ENCODE measurements at regions not wholly inside any gene's neighbourhood (a gene's known extent, or its start where the extent isn't known, plus 50 kb on each side); places are given as distances from the start of the nearest gene placed in this dataset.
"Not testable (repeated sequence)": the region's sequence is repeated elsewhere in the genome, so short reads cannot be mapped to it uniquely, and the experiment has no call there.

DNA sequence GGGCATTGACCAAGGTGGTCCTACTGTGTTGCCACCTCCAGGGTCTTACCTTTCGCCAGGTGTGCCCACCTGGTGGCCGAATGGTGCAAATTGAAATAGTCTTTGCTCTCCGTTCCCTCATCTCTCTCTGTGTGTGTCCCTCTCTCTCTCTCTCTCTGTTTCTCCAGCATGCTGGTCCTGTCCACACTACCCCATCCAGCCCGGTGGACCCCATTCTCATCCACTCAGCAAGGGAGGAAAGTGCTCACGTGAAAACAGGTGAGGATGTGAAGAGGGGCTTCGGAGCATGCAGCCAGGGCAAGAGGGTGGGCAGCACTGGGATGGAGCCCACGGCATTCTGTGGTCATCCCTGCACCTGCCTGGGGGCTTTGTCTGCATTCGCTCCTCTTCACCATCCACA lies 150.1 kb downstream of the CRLF2 start:
- no peak for DNase-seq (ENCODE audit: low read depth)
- in situ Hi-C loops (cut with HindIII; ENCODE audit: low sequenced_read_pairs) = no loop called here
- no peak overlapping the region for H3K4me3 ChIP-seq (ENCODE audit: low read depth, low read length)
- TF ChIP-seq CTCF (IDR thresholded peaks at IDR 0.05; ENCODE audit: low read depth, low read length, missing control alignments) = no peak

- no peak overlapping the region for H3K4me3 ChIP-seq (ENCODE audit: low read depth, low read length)
- in situ Hi-C loops (cut with HindIII; ENCODE audit: low sequenced_read_pairs) = no loop called here
- no peak for TF ChIP-seq CTCF (IDR thresholded peaks at IDR 0.05; ENCODE audit: low read depth, low read length, missing control alignments)
- DNase-seq (ENCODE audit: low read depth) = no peak
Observed at GRCh38 chrX:1060562-1060960, 151.9 kb downstream of the CRLF2 start.

- in situ Hi-C loops (cut with HindIII; ENCODE audit: low sequenced_read_pairs) = no loop called here
- DNase-seq (ENCODE audit: low read depth) = no peak
Observed at GRCh38 chrX:1059576-1060561, 152.6 kb downstream of the CRLF2 start.

GRCh38 chrX:1053600-1053999 lies 158.8 kb downstream of the CRLF2 start:
- H3K4me3 ChIP-seq (ENCODE audit: low read depth, low read length); in situ Hi-C loops (cut with HindIII; ENCODE audit: low sequenced_read_pairs); DNase-seq (ENCODE audit: low read depth): not testable (repeated sequence)

More at GRCh38 chrX:1059576-1060561, 152.6 kb downstream of the CRLF2 start:
- TF ChIP-seq CTCF (IDR thresholded peaks at IDR 0.05; ENCODE audit: low read depth, low read length, missing control alignments) = no peak
- H3K4me3 ChIP-seq (ENCODE audit: low read depth, low read length) = no peak overlapping the region

DNA sequence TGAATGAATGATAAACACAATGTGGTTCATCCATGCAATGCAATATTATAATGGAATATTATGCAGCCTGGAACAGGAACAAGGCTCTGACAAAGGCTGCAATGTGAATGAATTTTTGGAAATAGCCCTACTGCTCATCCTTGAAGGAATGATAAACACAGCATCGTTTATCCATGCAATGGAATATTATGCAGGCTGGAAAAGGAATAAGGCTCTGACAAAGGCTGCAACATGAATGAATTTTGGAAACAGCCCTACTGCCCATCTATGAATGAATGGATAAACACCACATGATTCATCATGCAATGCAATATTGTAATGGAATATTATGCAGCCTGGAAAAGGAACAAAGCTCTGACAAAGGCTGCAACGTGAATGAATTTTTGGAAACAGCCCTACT lies 159.4 kb downstream of the CRLF2 start:
- in situ Hi-C loops (cut with HindIII; ENCODE audit: low sequenced_read_pairs) = no loop called here
- no peak for TF ChIP-seq CTCF (IDR thresholded peaks at IDR 0.05; ENCODE audit: low read depth, low read length, missing control alignments)
- no peak for DNase-seq (ENCODE audit: low read depth)
- no peak overlapping the region for H3K4me3 ChIP-seq (ENCODE audit: low read depth, low read length)

- no peak overlapping the region for H3K4me3 ChIP-seq (ENCODE audit: low read depth, low read length)
- DNase-seq (ENCODE audit: low read depth) = no peak
- TF ChIP-seq CTCF (IDR thresholded peaks at IDR 0.05; ENCODE audit: low read depth, low read length, missing control alignments) = no peak
- in situ Hi-C loops (cut with HindIII; ENCODE audit: low sequenced_read_pairs) = no loop called here
Observed at GRCh38 chrX:1052021-1052420, 160.4 kb downstream of the CRLF2 start.

DNA sequence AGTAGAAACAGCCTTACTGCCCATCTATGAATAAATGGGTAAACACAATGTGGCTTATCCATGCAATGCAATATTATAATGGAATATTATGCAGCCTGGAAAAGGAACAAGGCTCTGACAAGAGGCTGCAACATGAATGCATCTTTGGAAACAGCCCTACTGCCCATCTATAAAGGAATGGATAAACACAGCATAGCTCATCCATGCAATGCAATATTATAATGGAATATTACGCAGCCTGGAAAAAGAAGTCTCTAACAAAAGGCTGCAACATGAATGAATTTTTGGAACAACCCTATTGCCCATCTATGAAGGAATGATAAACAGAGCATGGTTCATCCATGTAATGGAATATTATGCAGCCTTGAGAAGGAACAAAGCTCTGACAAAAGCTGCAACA lies 161.0 kb downstream of the CRLF2 start:
- in situ Hi-C loops (cut with HindIII; ENCODE audit: low sequenced_read_pairs) = no loop called here
- no peak for TF ChIP-seq CTCF (IDR thresholded peaks at IDR 0.05; ENCODE audit: low read depth, low read length, missing control alignments)
- H3K4me3 ChIP-seq (ENCODE audit: low read depth, low read length) = no peak overlapping the region
- DNase-seq (ENCODE audit: low read depth) = no peak

All from astrocyte of the cerebellum (primary cell).